B cell (primary cell): ENCODE measurements at regions not wholly inside any gene's neighbourhood (a gene's known extent, or its start where the extent isn't known, plus 50 kb on each side); places are given as distances from the start of the nearest gene placed in this dataset.
"Not testable (repeated sequence)": the region's sequence is repeated elsewhere in the genome, so short reads cannot be mapped to it uniquely, and the experiment has no call there.

Experiments
- CTCF ChIP-seq: fragments of 200-600 bp; IDR thresholded peaks from one replicate; pipeline ENCODE4 v1.8.0; 2022; ENCODE audit warnings: antibody characterized with exemption, mild to moderate bottlenecking
- EZH2 ChIP-seq: IDR thresholded peaks from 2 replicates; pipeline ENCODE4 v1.6.1; 2012; ENCODE audit warnings: borderline replicate concordance, low read depth, mild to moderate bottlenecking, moderate library complexity, low read length; ENCODE audit not compliant: insufficient read depth, poor library complexity, severe bottlenecking

- not testable (repeated sequence) for TF ChIP-seq CTCF, EZH2
Measured at GRCh38 chr16:70060521-70061027, 53.6 kb upstream of the PDPR start.
